Upper lobe of left lung (tissue), 4 donors: ENCODE measurements at regions not wholly inside any gene's neighbourhood (a gene's known extent, or its start where the extent isn't known, plus 50 kb on each side); places are given as distances from the start of the nearest gene placed in this dataset.

Experiments used
- CTCF ChIP-seq, 6 experiments: fragments of 450-650 bp in 4 of 6; fragments of 200-600 bp in 2 of 6; sonication (generic) in 2 of 6; IDR thresholded peaks; one replicate each; pipeline ENCODE4 v1.5.1; 2016 to 2019; ENCODE audit warnings: antibody characterized with exemption in 6 of 6
- EP300 ChIP-seq, 4 donors: sonication (generic); formaldehyde crosslinking; IDR thresholded peaks; one replicate each; pipeline ENCODE4 v1.5.1; 2017; ENCODE audit warnings: antibody characterized with exemption in 4 of 4, control low read depth in 2 of 4
- POLR2A ChIP-seq, 4 donors: fragments of 450-650 bp; IDR thresholded peaks; one replicate each; pipeline ENCODE4 v1.5.1; 2016 to 2017; ENCODE audit warnings: antibody characterized with exemption in 4 of 4, mild to moderate bottlenecking in 2 of 4
- POLR2AphosphoS5 ChIP-seq, 2 donors: sonication (generic); formaldehyde crosslinking; IDR thresholded peaks; one replicate each; pipeline ENCODE4 v1.5.1; 2017; ENCODE audit warnings: antibody characterized with exemption in 2 of 2

- TF ChIP-seq CTCF (IDR thresholded peaks at IDR 0.05) = no peak
- TF ChIP-seq POLR2A (IDR thresholded peaks at IDR 0.05) = no peak
- no peak for TF ChIP-seq EP300 (IDR thresholded peaks at IDR 0.05)
- TF ChIP-seq POLR2AphosphoS5 (IDR thresholded peaks at IDR 0.05) = no peak
Measured at GRCh38 chr20:51281521-51281920, 258.6 kb upstream of the KCNG1 start.
